ENCODE measurements at regions not wholly inside any gene's neighbourhood (a gene's known extent, or its start where the extent isn't known, plus 50 kb on each side); places are given as distances from the start of the nearest gene placed in this dataset.
A peak's percentile ranks its signal among the peaks of the same experiment; 100 is the strongest.

DNA sequence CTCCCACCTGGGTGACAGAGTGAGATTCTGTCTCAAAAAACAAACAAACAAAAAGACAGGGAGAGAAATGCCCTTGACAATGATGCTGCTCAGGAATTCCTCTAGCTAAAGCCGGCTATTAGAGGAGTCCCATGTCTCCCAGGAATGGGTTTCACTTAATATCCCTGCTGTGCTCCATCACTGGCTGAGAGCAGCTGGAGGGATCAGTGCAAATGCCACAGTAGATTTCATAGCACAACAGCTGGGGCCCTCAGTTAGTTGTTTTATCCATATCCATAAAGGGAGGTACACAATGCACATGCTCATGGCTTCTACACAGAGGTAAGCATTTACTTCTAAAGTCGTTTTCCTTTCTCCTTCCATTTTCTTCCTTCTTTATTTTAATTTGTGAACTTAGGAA, 742.0 kb upstream of the POU3F2 start:
- in situ Hi-C loops (cut with HindIII; ENCODE audit: low pct_unique_long_range_greater_than_20kb, low sequenced_read_pairs), result no loop called here

DNA sequence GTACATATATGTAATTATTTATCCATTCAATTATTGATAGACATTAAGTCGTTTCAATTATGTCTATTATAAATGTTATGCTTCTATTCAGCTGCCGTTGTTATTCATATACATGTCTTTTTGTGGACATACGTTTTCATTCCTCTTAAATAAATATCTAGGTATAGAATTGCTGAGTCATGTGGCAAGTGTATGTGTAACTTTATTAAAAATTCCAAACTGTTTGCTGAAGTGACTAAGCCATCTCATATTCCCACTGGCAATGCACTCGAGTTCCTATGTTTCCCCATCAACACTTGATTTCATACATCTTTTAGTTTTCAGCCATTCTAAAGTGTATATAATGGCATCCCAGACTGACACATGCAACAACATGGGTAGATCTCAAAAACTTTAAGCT, 739.7 kb upstream of the POU3F2 start:
- DNase-seq (ENCODE audit: low read depth, low spot score), result no peak
- in situ Hi-C loops (cut with HindIII; ENCODE audit: low pct_unique_long_range_greater_than_20kb, low sequenced_read_pairs), result no loop called here

More for the DNA sequence above, 742.0 kb upstream of the POU3F2 start:
- no peak for DNase-seq (ENCODE audit: low read depth, low spot score)

DNA sequence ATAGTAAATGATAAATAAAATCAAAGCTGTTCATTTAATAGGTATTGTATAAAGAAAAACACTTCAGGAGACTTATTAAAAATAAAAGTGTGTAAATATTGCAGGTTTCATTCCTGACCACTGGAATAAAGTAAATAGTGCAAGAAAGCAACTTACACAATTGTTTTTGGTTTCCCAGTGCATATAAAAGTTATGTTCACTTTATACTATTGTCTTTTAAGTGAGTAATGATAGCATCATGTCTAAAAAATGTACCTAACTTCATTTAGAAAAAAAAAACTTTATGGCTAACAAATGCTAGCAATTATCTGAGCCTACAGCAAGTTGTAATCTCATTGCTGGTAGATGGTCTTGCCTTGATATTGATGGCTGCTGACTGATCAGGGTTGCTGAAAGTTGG, 726.6 kb upstream of the POU3F2 start:
- DNase-seq (ENCODE audit: low read depth, low spot score), result no peak
- in situ Hi-C loops (cut with HindIII; ENCODE audit: low pct_unique_long_range_greater_than_20kb, low sequenced_read_pairs), result no loop called here

DNA sequence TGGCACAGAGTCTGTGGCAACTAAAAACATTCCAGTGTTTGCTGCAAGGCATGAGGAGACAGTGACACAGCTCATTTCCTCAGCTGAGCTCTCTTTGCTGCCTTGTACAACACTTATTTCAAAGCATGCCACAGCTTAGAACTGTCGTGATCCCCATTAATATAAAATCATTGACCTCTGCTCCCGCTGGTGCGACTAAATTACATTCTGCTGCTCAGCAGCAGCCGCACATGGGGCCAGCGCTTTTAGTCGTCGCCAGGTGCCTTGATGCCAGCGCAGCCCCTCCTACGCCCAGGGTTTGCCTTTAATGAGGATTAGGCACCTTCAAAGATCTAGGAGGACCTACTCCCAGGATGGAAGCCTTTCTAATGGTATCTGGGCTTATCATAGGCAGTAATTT, 717.9 kb upstream of the POU3F2 start:
- no peak for DNase-seq (ENCODE audit: low read depth, low spot score)
- in situ Hi-C loops (cut with HindIII; ENCODE audit: low pct_unique_long_range_greater_than_20kb, low sequenced_read_pairs), result no loop called here

DNA sequence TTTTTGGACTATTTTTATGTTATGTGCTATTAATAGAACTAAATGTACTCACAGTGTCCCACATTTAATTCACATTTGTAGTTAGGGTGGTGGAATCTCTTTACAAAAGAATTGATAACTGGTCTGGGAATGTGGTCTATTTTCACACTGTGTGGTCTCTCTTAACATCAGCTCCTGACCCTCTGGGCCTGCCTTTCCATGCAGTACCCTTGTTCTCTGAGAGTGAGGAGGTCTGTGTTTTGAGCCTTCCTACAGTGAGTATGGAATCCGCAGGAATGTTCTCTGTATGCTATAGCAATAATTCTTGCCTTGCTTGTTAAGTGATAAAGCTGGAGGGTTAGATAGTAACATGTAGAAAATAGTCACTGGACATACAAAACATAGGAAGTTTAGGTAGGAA, 717.3 kb upstream of the POU3F2 start:
- in situ Hi-C loops (cut with HindIII; ENCODE audit: low pct_unique_long_range_greater_than_20kb, low sequenced_read_pairs), result no loop called here

DNA sequence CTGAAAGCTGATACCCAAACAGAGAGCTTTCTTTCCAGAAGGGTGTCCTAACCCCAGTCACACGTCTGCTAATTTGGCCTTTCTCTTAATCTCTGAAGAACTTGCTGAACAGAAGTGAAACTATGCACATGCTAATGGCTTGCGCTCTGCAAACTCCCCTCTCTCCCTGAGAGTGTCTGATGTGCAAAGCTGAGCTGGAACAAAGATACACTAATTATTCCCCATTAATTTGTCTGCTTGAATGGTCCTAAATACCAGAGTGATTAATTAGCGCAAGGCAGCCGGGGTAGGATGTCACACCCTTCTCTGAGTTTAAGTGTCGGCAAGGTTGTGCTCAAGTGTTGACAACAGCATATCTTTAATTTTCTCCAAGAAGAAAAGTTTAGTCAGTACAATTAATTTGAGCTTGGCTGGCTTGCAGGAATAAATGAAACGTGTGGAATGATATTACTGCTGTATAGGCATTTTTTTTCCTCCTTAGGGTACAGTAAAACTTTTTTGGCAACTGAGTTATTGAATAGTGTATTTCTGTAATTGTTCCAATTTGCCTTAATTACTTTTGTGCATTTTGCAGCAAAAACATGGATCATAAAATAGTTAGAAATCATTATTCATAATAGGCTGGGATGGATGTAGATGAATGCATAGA, 715.9 kb upstream of the POU3F2 start:
- in situ Hi-C loops (cut with HindIII; ENCODE audit: low pct_unique_long_range_greater_than_20kb, low sequenced_read_pairs), result no loop called here

More for the DNA sequence above, 717.3 kb upstream of the POU3F2 start:
- no peak for DNase-seq (ENCODE audit: low read depth, low spot score)

DNA sequence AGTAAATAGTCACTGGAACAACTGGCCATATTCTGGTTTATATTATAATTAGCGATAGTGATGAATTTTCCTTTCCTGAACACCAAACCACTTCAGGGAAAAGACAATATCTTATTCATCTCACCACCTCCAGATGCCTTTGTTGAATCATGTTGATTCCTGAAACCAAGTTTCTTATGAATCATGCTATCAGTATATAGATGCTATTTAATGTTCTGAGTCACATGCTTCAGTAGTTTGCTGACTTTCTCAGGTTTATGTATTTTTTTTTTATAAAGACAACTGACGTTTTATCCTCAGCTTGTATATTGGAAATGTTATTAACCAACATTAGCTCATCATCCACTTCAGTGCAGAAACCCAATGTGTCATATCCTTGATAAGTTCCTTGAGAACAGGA, 710.2 kb upstream of the POU3F2 start:
- peak; percentile 49 for DNase-seq (ENCODE audit: low read depth, low spot score)
- in situ Hi-C loops (cut with HindIII; ENCODE audit: low pct_unique_long_range_greater_than_20kb, low sequenced_read_pairs), result no loop called here

More for the DNA sequence above, 715.9 kb upstream of the POU3F2 start:
- no peak for DNase-seq (ENCODE audit: low read depth, low spot score)

DNA sequence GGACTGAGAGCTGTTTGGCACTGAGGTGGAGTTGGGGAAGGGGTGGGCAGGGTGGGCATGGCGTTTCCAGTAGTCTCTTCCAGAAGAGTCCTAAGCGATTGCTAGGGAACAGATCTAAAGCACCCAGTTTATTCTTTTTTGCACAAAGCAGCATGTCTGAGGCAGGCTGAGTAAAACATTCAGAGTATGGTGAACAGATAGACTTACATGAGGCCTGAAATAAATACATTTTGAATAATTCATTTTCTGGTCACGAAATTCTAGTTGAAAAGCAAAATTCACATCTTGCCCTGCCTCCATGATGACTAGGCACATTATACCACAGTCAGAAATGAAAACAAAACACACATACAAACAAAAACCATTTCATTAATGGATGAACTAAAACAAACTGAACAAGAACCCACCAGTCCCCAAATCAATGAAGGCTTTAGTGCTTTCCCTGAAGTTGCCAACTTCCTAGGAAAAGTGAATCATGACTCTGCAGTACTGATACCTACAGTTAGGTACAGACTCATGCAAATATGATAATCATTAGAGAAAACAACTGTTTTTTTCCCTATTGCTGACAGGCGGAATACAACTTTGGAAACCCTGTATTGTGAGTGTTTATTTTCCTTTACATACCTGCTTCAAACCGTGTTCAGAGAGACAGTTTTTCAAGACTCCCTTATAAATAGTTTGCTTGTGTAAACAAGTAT, 702.9 kb upstream of the POU3F2 start:
- DNase-seq (ENCODE audit: low read depth, low spot score), result no peak
- in situ Hi-C loops (cut with HindIII; ENCODE audit: low pct_unique_long_range_greater_than_20kb, low sequenced_read_pairs), result no loop called here

DNA sequence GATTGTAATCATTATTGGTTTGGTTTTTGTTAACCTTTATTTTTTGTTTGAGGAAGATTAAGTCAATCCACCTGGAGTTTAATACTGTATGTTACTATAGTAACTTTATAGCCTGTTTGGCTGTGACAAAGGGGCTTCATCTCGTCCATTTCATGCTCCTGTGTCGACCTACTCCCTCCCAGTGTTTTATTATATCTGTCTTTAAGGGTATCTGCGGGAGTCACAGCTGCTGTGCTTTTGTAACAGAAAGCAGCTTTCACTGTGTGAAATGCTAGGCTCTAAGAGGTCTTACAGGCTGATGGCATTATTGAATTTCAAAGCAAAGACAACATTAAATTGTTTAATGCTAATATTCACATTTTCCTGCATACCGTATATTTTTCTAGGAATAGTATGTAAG, 698.0 kb upstream of the POU3F2 start:
- no peak for DNase-seq (ENCODE audit: low read depth, low spot score)
- in situ Hi-C loops (cut with HindIII; ENCODE audit: low pct_unique_long_range_greater_than_20kb, low sequenced_read_pairs), result no loop called here

DNA sequence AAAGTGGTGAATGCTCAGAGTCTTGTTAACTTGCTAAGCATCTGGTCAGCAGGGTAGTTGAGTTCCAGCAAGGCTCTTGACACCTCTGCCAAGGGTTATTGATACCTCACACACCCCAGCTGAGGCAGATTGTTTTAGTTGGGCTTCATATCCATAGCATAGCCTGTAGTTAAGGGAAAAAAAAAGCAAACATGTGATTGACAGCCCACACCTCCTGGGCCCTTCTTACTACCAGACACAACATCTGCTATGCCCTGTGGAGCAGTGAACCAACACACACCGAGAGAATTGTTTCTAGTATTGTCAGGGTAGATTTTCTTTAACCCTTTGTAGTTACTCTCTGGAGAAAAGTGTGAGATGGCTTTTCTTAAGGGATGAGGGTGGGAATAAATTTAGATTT, 697.0 kb upstream of the POU3F2 start:
- no peak for DNase-seq (ENCODE audit: low read depth, low spot score)
- in situ Hi-C loops (cut with HindIII; ENCODE audit: low pct_unique_long_range_greater_than_20kb, low sequenced_read_pairs), result no loop called here

DNA sequence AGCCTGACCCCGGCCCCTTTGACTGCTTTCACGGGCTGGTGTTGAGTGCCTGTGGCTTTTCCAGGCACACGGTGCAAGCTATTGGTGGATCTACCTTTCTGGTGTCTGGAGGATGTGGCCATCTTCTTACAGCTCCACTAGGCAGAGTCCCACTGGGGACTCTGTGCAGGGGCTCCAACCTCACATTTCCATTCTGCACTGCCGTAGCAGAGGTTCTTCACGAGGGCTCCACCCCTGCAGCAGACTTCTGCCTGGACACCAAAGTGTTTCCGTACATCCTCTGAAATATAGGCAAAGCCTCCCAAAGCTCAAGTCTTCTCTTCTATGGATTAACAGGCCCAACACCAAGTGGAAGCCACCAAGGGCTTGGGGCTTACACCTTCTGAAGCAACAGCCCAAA, 691.5 kb upstream of the POU3F2 start:
- in situ Hi-C loops (cut with HindIII; ENCODE audit: low pct_unique_long_range_greater_than_20kb, low sequenced_read_pairs), result no loop called here
- DNase-seq (ENCODE audit: low read depth, low spot score), result no peak

DNA sequence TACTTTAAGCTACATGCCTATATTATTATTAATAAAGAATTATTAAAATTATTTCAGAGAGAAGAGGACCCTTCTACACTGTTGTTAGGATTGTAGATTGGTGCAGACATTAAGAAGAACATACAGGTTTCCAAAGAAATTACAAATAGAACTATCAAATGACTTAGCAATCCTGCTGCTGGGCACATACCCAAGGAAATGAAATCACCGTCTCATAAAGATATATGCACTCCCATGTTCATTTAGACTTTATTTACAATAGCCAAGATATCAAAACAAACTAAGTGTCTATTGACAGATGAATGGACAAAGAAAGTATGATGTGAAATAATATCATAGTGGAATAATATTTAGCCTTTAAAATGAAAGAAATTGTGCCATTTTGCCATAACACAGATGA, 687.7 kb upstream of the POU3F2 start:
- DNase-seq (ENCODE audit: low read depth, low spot score), result no peak
- in situ Hi-C loops (cut with HindIII; ENCODE audit: low pct_unique_long_range_greater_than_20kb, low sequenced_read_pairs), result no loop called here

DNA sequence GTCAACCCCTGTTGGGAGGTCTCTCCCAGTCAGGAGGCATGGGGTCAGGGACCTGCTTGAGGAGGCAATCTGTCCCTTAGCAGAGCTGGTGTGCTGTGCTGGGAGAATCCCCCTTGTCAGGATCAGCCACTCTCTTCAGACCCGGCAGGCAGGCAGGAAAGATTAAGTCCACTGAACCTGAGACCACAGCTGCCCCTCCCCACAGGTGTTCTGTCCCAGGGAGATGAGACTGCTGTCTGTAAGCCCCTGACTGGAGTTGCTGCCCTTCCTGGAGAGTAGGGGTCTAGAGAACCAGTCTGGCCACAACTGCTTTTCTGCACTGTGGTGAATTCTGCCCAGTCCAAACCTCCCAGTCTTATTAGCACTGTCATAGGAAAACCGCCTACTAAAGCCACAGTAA, 677.8 kb upstream of the POU3F2 start:
- no peak for DNase-seq (ENCODE audit: low read depth, low spot score)
- in situ Hi-C loops (cut with HindIII; ENCODE audit: low pct_unique_long_range_greater_than_20kb, low sequenced_read_pairs), result no loop called here

DNA sequence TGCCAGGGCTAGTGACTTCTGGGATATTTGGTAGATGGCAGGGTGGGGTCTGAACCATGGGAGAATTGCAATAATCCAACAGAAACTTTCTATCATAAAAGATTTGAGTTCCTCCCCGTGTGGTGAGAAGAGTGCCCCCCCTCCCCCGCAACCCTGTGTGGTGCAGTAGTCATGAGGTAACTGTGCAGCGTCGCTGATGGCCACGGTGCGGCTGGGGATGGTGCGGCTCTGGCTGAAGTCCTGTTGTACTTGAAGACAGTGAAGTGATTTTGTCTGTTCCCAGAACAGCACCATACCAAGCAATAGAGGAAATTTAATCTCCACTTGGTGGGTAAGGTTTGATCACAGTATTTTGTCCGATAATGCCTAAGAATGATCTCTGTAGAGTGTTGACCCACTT, 654.8 kb upstream of the POU3F2 start:
- in situ Hi-C loops (cut with HindIII; ENCODE audit: low pct_unique_long_range_greater_than_20kb, low sequenced_read_pairs), result no loop called here
- no peak for DNase-seq (ENCODE audit: low read depth, low spot score)

DNA sequence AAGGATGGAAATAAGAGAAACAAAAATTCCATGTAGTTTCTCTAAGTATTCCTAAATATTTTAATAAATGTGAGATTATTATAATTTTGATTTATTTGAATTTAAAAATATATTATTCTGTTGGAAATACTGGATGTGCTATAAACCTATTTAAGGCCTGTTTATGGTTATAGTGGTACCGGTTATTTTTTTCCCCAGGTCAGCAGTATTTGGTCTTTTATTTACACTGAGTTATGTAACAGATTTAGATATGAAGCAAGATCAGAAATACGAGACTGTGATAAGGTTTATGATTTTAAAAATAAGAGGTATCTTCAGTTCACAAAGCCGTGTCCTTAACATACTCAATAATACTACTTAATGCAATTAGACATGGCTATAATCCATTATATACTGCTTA, 634.3 kb upstream of the POU3F2 start:
- DNase-seq (ENCODE audit: low read depth, low spot score), result no peak
- in situ Hi-C loops (cut with HindIII; ENCODE audit: low pct_unique_long_range_greater_than_20kb, low sequenced_read_pairs), result no loop called here

DNA sequence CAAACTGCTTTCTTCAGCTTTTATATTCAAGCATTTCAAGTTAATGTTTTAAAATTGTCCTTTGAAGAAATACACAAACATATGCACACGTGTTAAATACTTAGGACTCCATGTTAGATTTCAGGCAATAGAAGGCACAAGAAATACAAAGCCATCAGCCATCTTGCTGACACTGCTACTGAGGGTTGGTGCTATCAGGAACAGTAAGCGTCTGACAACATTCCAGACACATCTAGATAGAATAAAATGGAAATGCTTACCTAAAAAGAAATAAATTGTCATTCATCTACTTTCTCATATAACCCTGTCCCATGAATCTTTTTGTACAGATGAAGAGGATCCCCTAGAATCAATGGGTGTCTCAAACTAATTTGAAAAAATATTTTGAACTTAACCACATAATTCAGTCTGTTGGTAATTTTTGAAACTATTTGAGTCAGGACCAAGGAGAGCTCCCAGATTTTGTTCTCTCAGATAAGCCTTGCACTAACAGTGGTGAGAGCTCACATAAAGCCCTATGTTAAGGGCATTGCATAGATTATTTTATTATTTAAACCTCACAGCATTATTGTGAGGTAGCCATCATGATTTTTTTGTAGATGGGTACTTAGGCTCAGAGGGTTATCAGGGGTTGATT, 631.1 kb upstream of the POU3F2 start:
- peak; percentile 5 for DNase-seq (ENCODE audit: low read depth, low spot score)
- in situ Hi-C loops (cut with HindIII; ENCODE audit: low pct_unique_long_range_greater_than_20kb, low sequenced_read_pairs), result no loop called here

DNA sequence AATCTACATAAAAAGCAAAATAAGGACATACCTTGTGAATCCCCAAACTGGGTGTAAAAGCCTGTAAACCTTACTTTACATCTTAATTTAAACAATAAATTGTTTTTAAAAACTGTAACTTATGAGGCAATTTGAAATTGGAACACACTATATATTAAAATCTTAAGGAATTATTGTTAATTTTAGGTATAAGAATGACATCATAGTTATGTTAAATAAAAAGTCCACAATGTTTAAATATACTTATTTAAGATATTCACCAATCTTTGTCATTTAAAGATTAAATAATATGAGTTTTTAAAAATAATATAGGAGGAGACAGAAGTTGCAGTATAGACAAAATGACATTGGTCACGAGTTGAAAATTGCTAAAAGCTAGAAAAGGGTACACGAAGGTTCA, 621.9 kb upstream of the POU3F2 start:
- DNase-seq (ENCODE audit: low read depth, low spot score), result no peak
- in situ Hi-C loops (cut with HindIII; ENCODE audit: low pct_unique_long_range_greater_than_20kb, low sequenced_read_pairs), result no loop called here

DNA sequence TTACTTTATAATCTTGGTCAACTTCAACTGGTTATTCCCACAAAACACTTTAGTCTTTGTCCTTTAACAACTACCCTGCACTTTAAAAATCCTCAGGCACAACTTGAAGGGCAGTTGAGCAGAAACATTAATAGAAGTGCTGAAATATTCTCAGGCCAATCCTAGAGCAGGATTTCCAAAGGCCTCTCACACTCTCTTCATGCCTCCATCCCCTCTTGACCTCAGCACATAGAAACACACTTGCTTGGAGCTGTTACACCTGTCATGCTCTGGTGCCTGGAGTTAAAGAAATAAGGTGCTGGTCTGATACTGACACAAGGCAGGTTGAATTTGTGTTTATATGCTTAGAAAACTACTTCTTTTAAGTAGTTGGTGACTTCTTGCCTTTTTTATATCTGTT, 618.8 kb upstream of the POU3F2 start:
- in situ Hi-C loops (cut with HindIII; ENCODE audit: low pct_unique_long_range_greater_than_20kb, low sequenced_read_pairs), result no loop called here
- DNase-seq (ENCODE audit: low read depth, low spot score), result peak; percentile 43

DNA sequence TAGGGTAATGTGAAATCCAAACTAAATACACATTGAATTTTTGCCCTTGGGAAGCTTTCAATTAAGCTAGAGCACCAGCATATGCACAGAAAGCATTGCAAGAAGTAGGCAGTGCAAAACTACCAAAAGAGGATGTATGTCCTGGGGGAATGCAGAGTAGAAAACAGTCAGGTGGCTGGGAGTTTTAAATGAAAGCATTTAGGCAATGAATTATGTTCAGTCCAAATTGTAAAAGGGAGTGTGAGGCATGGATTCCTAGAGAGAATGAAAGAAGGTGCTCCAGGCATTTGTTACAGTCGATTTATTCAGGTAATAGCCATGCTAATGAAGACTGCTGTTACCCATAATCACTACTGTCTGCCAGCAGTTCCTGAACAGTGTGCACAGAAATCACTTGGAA, 604.1 kb upstream of the POU3F2 start:
- DNase-seq (ENCODE audit: low read depth, low spot score), result no peak
- in situ Hi-C loops (cut with HindIII; ENCODE audit: low pct_unique_long_range_greater_than_20kb, low sequenced_read_pairs), result no loop called here

Measured in SK-MEL-5 (cell line).